ENCODE measurements at regions not wholly inside any gene's neighbourhood (a gene's known extent, or its start where the extent isn't known, plus 50 kb on each side); places are given as distances from the start of the nearest gene placed in this dataset.

- TF ChIP-seq, protein P1, sequence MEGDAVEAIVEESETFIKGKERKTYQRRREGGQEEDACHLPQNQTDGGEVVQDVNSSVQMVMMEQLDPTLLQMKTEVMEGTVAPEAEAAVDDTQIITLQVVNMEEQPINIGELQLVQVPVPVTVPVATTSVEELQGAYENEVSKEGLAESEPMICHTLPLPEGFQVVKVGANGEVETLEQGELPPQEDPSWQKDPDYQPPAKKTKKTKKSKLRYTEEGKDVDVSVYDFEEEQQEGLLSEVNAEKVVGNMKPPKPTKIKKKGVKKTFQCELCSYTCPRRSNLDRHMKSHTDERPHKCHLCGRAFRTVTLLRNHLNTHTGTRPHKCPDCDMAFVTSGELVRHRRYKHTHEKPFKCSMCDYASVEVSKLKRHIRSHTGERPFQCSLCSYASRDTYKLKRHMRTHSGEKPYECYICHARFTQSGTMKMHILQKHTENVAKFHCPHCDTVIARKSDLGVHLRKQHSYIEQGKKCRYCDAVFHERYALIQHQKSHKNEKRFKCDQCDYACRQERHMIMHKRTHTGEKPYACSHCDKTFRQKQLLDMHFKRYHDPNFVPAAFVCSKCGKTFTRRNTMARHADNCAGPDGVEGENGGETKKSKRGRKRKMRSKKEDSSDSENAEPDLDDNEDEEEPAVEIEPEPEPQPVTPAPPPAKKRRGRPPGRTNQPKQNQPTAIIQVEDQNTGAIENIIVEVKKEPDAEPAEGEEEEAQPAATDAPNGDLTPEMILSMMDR (conservative IDR thresholded peaks at IDR 0.05) = no peak
- TF ChIP-seq ZFX (IDR thresholded peaks at IDR 0.05) = no peak
Observed at GRCh38 chr11:19321351-19321750, 80.6 kb upstream of the E2F8 start.

All from C4-2B (cell line).